ENCODE measurements at regions not wholly inside any gene's neighbourhood (a gene's known extent, or its start where the extent isn't known, plus 50 kb on each side); places are given as distances from the start of the nearest gene placed in this dataset.

DNA sequence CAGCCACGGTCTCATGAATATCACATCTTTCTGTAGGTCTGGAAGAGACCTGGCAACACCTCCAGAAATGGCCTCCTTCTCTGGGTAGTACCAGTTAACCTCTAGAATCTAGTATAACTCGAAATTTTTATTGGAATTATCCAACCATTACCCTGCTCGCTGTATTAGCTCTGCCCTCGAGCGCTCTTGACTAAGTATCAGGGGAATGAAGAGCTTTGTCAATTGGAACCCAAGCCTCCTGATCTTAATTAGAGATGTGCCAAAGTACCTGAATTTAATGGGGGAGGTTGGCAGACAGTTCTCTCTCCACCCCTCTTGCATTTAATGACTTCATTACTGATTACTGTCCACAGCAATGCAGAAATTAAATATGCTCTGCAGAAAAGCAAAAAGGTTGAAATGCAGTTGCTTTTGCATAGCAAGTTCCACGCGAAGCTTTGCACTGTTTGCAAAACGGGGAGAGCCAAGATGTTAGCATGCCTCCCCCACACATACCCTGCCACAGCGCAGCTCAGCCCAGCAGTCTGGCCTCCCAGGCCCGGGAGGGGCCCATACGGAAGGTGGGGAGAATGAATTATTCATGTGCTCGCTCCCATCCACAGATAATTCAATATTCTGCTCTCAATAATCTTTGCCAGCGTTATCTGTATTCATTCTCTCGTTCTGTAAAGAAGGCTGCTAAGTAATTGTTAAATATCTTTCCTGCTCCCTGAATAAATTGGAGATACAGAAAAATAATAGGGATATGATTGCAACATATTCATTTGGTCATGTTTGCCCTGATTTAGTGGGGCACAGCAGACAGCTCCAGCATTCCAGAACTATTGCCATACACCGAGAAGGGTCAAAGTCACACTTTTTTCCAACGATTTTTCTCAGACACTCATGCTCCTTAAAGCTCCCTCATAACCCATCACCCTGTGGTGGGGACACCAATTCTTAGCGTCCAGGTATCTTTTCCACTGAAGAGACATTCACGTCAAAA lies 305.8 kb downstream of the CDH26 start:
- Histone ChIP-seq H3K4me3 (no peak overlapping the region), H3K27ac (no peak overlapping the region), H3K4me1 (peaks cover under 1% of the 10 kb centered on the region), H3K27me3 (ENCODE audit: insufficient read depth in 3 of 3, low read length in 2 of 3) (peaks cover 0 to 3% (median 0%) of the 10 kb centered on the region in 3 donors), H3K9me3 (no peaks in the 10 kb centered on the region), H3K36me3 (ENCODE audit: insufficient read depth in 1 of 2, low read depth in 1 of 2) (no peaks in the 10 kb centered on the region)
- intact Hi-C loops (cut with DNase I), result loop anchor here (2.0 to 5.0 kb wide), 4 partner anchors 52 to 207 kb away; no protein-coding TSS in a partner anchor
- TF ChIP-seq, protein P1, sequence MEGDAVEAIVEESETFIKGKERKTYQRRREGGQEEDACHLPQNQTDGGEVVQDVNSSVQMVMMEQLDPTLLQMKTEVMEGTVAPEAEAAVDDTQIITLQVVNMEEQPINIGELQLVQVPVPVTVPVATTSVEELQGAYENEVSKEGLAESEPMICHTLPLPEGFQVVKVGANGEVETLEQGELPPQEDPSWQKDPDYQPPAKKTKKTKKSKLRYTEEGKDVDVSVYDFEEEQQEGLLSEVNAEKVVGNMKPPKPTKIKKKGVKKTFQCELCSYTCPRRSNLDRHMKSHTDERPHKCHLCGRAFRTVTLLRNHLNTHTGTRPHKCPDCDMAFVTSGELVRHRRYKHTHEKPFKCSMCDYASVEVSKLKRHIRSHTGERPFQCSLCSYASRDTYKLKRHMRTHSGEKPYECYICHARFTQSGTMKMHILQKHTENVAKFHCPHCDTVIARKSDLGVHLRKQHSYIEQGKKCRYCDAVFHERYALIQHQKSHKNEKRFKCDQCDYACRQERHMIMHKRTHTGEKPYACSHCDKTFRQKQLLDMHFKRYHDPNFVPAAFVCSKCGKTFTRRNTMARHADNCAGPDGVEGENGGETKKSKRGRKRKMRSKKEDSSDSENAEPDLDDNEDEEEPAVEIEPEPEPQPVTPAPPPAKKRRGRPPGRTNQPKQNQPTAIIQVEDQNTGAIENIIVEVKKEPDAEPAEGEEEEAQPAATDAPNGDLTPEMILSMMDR (IDR thresholded peaks at IDR 0.05), result no peak
- DNase-seq (no peak), ATAC-seq (no peak)
- WGBS, 3 donors, result 73 to 82% (median 76%) methylated on average over 18 of the region's 18 CpGs

DNA sequence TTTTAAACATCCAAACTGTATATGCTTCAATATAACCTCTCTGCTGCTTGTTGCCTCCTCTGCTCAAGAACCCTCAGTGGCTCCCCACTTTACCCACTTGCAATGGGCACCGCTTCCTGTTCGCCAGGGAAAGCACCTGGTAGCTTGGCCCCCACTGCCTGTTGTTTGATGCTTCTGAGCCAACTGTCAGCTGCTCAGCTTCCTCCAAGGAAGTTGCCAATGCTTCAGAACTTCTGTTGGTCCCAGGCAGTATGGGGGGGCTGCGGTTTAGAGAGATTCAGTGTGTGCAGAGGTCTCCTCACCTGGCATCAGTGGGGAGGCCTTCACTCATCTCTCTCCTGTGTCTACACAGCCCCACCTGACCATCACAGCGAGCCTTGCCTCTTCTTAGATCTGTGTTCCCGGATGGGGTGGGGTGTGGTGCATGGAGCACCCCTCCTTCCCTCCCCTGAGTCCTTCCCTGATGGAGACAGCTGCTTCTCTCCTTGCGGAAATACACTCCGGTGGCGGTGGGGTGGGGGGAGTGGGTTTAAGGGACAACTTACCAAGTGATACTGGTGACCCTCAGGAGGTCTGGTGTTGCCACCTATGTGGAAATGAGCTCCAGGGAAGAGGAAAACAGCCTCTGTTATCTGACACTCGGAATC lies 308.1 kb downstream of the CDH26 start:
- 58 to 76% (median 69%) methylated on average over 9 of the region's 9 CpGs for WGBS, 3 donors

DNA sequence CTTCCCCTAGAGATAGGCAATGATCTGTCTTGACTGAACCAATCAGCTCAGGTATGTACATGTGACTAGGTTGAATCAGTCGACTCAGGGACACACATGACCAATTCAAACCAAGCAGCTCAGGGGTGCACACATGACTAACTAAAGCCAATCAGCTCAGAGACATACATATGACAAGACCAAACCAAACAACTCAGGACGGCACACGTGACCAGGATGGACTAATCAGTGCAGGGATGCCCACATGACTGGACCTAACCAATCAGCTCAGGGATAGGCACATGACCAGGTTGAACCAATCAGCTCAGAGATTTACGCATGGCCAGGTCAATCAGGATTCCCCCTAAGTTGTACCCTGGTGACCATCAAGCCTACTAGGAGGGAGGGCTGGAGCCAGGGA lies 310.3 kb downstream of the CDH26 start:
- DNase-seq (no peak), ATAC-seq (peak in 1 of 4 donors; percentile 33)
- WGBS, 3 donors, result 89 to 93% (median 92%) methylated on average over 4 of the region's 4 CpGs
- Histone ChIP-seq H3K4me1 (peaks cover 3% of the 10 kb centered on the region), H3K4me3 (no peak overlapping the region), H3K36me3 (ENCODE audit: insufficient read depth in 1 of 2, low read depth in 1 of 2) (no peaks in the 10 kb centered on the region), H3K27me3 (ENCODE audit: insufficient read depth in 3 of 3, low read length in 2 of 3) (peaks cover 0 to 3% (median 0%) of the 10 kb centered on the region in 3 donors), H3K9me3 (no peaks in the 10 kb centered on the region), H3K27ac (no peak overlapping the region)
- intact Hi-C loops (cut with DNase I), result no loop called here
- TF ChIP-seq, protein P1 (IDR thresholded peaks at IDR 0.05), result no peak

More for the DNA sequence above, 308.1 kb downstream of the CDH26 start:
- H3K4me3 ChIP-seq, result no peak overlapping the region
- no peak for DNase-seq
- H3K27me3 ChIP-seq (ENCODE audit: insufficient read depth in 3 of 3, low read length in 2 of 3), result peaks cover 0 to 3% (median 0%) of the 10 kb centered on the region in 3 donors
- H3K36me3 ChIP-seq (ENCODE audit: insufficient read depth in 1 of 2, low read depth in 1 of 2), result no peaks in the 10 kb centered on the region
- intact Hi-C loops (cut with DNase I), result no loop called here
- H3K9me3 ChIP-seq, result no peaks in the 10 kb centered on the region
- H3K27ac ChIP-seq, result no peak overlapping the region
- H3K4me1 ChIP-seq, result peaks cover 3% of the 10 kb centered on the region
- TF ChIP-seq, protein P1 (IDR thresholded peaks at IDR 0.05), result no peak
- no peak for ATAC-seq

GRCh38 chr20:60269573-60270162 lies 311.4 kb downstream of the CDH26 start:
- WGBS, 3 donors, result 14 to 28% (median 18%) methylated on average over 7 of the region's 7 CpGs
- H3K36me3 ChIP-seq (ENCODE audit: insufficient read depth in 1 of 2, low read depth in 1 of 2), result no peaks in the 10 kb centered on the region
- H3K4me3 ChIP-seq, result no peak overlapping the region
- DNase-seq (no peak), ATAC-seq (peak in 3 of 4 donors; percentile 62 to 69 (median 65))
- H3K27me3 ChIP-seq (ENCODE audit: insufficient read depth in 3 of 3, low read length in 2 of 3), result no peaks in the 10 kb centered on the region
- peak overlapping the region; percentile 41 for H3K27ac ChIP-seq
- intact Hi-C loops (cut with DNase I), result no loop called here
- H3K9me3 ChIP-seq, result no peaks in the 10 kb centered on the region
- peaks cover 3% of the 10 kb centered on the region for H3K4me1 ChIP-seq
- TF ChIP-seq, protein P1 (IDR thresholded peaks at IDR 0.05), result no peak
